ENCODE measurements at regions not wholly inside any gene's neighbourhood (a gene's known extent, or its start where the extent isn't known, plus 50 kb on each side); places are given as distances from the start of the nearest gene placed in this dataset.

- WGBS (ENCODE audit: low lambda C conversion rate): 0% methylated on average over 2 of the region's 2 CpGs
- Histone ChIP-seq H3K36me3 (replicated peaks in 1 of 2; ENCODE audit: control insufficient read depth in 1 of 2, insufficient read depth in 2 of 2, low read length in 2 of 2) (no peaks in the 10 kb centered on the region), H3K4me3 (replicated peaks in 1 of 3; ENCODE audit: insufficient read depth in 1 of 3, low read depth in 2 of 3, low read length in 3 of 3) (no peak overlapping the region), H3K9ac (ENCODE audit: insufficient read depth, low read depth, low read length) (no peak overlapping the region), H3K79me2 (ENCODE audit: insufficient read depth, low read length) (no peaks in the 10 kb centered on the region), H3K4me2 (ENCODE audit: low read depth, low read length) (no peak overlapping the region), H3K4me1 (ENCODE audit: insufficient read depth, low read length) (no peaks in the 10 kb centered on the region), H3K27ac (ENCODE audit: extremely low read length, insufficient read depth, low read length) (no peak overlapping the region), H4K20me1 (ENCODE audit: insufficient read depth, low read length) (no peaks in the 10 kb centered on the region), H3K9me3 (ENCODE audit: low read length) (no peaks in the 10 kb centered on the region), H2AFZ (ENCODE audit: low read length) (no peak overlapping the region), H3K27me3 (ENCODE audit: control insufficient read depth in 1 of 2, insufficient read depth in 2 of 2, low read length in 2 of 2) (no peaks in the 10 kb centered on the region)
- no peak for TF ChIP-seq ZNF354B (CRISPR knock-in tag; IDR thresholded peaks at IDR 0.05)
- TF ChIP-seq, protein P1, sequence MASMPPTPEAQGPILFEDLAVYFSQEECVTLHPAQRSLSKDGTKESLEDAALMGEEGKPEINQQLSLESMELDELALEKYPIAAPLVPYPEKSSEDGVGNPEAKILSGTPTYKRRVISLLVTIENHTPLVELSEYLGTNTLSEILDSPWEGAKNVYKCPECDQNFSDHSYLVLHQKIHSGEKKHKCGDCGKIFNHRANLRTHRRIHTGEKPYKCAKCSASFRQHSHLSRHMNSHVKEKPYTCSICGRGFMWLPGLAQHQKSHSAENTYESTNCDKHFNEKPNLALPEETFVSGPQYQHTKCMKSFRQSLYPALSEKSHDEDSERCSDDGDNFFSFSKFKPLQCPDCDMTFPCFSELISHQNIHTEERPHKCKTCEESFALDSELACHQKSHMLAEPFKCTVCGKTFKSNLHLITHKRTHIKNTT (CRISPR knock-in tag; IDR thresholded peaks at IDR 0.05): no peak
- TF ChIP-seq, protein P2, sequence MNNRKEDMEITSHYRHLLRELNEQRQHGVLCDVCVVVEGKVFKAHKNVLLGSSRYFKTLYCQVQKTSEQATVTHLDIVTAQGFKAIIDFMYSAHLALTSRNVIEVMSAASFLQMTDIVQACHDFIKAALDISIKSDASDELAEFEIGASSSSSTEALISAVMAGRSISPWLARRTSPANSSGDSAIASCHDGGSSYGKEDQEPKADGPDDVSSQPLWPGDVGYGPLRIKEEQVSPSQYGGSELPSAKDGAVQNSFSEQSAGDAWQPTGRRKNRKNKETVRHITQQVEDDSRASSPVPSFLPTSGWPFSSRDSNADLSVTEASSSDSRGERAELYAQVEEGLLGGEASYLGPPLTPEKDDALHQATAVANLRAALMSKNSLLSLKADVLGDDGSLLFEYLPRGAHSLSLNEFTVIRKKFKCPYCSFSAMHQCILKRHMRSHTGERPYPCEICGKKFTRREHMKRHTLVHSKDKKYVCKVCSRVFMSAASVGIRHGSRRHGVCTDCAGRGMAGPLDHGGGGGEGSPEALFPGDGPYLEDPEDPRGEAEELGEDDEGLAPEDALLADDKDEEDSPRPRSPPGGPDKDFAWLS (CRISPR knock-in tag; IDR thresholded peaks at IDR 0.05; ENCODE audit: borderline replicate concordance): no peak
- no peak for TF ChIP-seq FOXA3 (CRISPR knock-in tag; IDR thresholded peaks at IDR 0.05)
- no peak for TF ChIP-seq ZNF468 (CRISPR knock-in tag; IDR thresholded peaks at IDR 0.05)
- no peak for TF ChIP-seq ISL2 (CRISPR knock-in tag; IDR thresholded peaks at IDR 0.05)
- TF ChIP-seq EHMT2 (IDR thresholded peaks at IDR 0.05; ENCODE audit: borderline replicate concordance, low read depth, low read length): no peak
- no peak for TF ChIP-seq PRPF4 (IDR thresholded peaks at IDR 0.05; ENCODE audit: low read depth, low read length, poor library complexity, severe bottlenecking)
- no peak for TF ChIP-seq IRX3 (CRISPR knock-in tag; IDR thresholded peaks at IDR 0.05; ENCODE audit: borderline replicate concordance, low read depth)
- no peak for TF ChIP-seq ZNF790 (CRISPR knock-in tag; IDR thresholded peaks at IDR 0.05; ENCODE audit: borderline replicate concordance)
- no peak for TF ChIP-seq REL (CRISPR knock-in tag; conservative IDR thresholded peaks at IDR 0.05)
- TF ChIP-seq ZNF160 (CRISPR knock-in tag; IDR thresholded peaks at IDR 0.05): no peak
- TF ChIP-seq, protein P3, sequence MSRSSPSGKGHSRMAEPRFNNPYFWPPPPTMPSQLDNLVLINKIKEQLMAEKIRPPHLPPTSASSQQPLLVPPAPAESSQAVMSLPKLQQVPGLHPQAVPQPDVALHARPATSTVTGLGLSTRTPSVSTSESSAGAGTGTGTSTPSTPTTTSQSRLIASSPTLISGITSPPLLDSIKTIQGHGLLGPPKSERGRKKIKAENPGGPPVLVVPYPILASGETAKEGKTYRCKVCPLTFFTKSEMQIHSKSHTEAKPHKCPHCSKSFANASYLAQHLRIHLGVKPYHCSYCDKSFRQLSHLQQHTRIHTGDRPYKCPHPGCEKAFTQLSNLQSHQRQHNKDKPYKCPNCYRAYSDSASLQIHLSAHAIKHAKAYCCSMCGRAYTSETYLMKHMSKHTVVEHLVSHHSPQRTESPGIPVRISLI (CRISPR knock-in tag; IDR thresholded peaks at IDR 0.05; ENCODE audit: borderline replicate concordance): no peak
- TF ChIP-seq ZNF280D (CRISPR knock-in tag; IDR thresholded peaks at IDR 0.05): no peak
- TF ChIP-seq STAG1 (CRISPR knock-in tag; IDR thresholded peaks at IDR 0.05): no peak
- TF ChIP-seq IKZF1 (IDR thresholded peaks at IDR 0.05): no peak
- in situ Hi-C loops (cut with HindIII; ENCODE audit: extremely low pct_ligation_motif_present, low pct_unique_long_range_greater_than_20kb): no loop called here
- intact Hi-C loops (cut with micrococcal nuclease; ENCODE audit: unreplicated experiment): no loop called here
- ATAC-seq: no peak
- POLR2A ChIA-PET: no interaction called here
- FAIRE-seq: no peak
- CTCF ChIA-PET (ENCODE audit: low intra/inter-chr PET ratio, low total read pairs): no interaction called here
- no TSS peak for BruUV-seq (replicated peaks)
- DNase-seq (ENCODE audit: low spot score): no peak
Measured at GRCh38 chr6:99178168-99178567, 171.3 kb downstream of the FAXC start.
